ENCODE measurements at regions not wholly inside any gene's neighbourhood (a gene's known extent, or its start where the extent isn't known, plus 50 kb on each side); places are given as distances from the start of the nearest gene placed in this dataset.
"Not testable (repeated sequence)": the region's sequence is repeated elsewhere in the genome, so short reads cannot be mapped to it uniquely, and the experiment has no call there.

DNA sequence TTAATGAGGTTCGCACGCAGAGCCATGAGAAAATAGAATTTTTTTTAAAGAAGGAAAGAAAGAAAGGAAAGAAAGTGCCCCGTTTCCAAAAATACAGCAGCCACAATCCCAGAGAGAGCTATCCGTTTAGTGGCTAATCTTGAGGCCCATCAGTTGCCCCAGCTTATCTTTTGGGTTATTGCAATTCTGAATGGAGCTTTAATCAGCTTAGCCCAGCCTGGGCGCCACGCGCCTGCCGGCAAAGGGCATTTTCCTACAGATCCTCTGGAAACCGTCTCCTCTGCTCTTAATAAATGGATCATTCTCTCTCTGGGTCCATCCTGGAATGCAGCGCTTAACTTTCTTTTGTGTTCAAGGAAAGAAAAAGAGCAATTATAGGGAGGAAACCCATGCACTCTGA is 413.3 kb downstream of the MAFB start:
- H3K9me3 ChIP-seq (replicated peaks in 1 of 2; ENCODE audit: control insufficient read depth in 1 of 2, insufficient read depth in 1 of 2, low read length in 2 of 2): no peaks in the 10 kb centered on the region
- peaks cover 3 to 20% (median 6%) of the 10 kb centered on the region in 3 donors for H3K27me3 Mint-ChIP-seq (ENCODE audit: low read depth in 3 of 3)
- 92% methylated on average over 6 of the region's 10 CpGs for WGBS (ENCODE audit: insufficient coverage)

DNA sequence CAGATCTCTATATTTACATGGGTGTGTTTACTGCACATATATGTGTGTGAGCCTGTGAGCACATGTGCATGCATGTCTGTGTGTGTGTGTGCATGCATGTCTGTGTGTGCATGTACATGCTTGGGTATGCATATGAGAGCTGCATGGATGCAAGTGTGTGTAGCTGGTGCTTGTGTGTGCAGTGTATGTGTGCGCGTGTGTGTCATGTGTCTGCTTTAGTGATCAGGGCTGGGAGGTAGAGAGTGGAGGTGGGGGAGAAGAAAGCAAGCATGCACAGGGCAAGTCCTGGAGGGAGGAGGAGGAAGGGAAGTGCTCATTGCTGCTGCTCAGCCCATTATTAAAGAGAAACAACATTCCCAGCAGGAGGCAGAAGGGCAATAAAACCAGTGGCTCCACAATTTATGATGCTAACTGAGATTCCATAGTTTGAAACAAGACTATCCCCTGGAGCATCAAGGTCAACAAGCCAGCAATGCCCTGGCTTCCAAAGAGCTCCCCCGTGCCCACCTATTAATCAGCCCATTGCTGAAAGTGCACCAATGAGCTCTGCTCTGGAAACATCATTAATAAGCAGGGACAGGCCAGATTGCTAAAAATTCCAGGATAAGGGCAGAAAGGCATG is 414.0 kb downstream of the MAFB start:
- Histone ChIP-seq H3K27me3 (ENCODE audit: control insufficient read depth in 2 of 2, insufficient read depth in 2 of 2, low read length in 2 of 2) (peaks cover 2 to 7% of the 10 kb centered on the region in 2 donors), H2AFZ (ENCODE audit: insufficient read depth, low read depth, low read length, poor library complexity, severe bottlenecking) (no peak overlapping the region), H3K4me3 (replicated peaks in 1 of 3; ENCODE audit: low read depth in 2 of 3, low read length in 3 of 3) (no peak overlapping the region), H3K4me1 (ENCODE audit: control insufficient read depth in 1 of 2, insufficient read depth in 2 of 2, low read length in 2 of 2) (peaks cover 18% of the 10 kb centered on the region in 2 donors), H3K4me2 (replicated peaks; ENCODE audit: extremely low read depth, low read length, poor library complexity, severe bottlenecking) (no peak overlapping the region), H3K9me3 (replicated peaks in 1 of 2; ENCODE audit: control insufficient read depth in 1 of 2, insufficient read depth in 1 of 2, low read length in 2 of 2) (no peaks in the 10 kb centered on the region), H3K27ac (ENCODE audit: low read depth in 1 of 2, low read length in 2 of 2) (no peak overlapping the region), H3K9ac (ENCODE audit: insufficient read depth, low read length, poor library complexity, severe bottlenecking) (no peak overlapping the region), H3K79me2 (ENCODE audit: insufficient read depth, low read length) (no peaks in the 10 kb centered on the region), H3K36me3 (replicated peaks in 1 of 2; ENCODE audit: control insufficient read depth in 1 of 2, insufficient read depth in 2 of 2, low read length in 2 of 2) (no peaks in the 10 kb centered on the region), H4K20me1 (ENCODE audit: insufficient read depth, low read length) (no peaks in the 10 kb centered on the region)
- Mint-ChIP-seq H3K36me3 (no peaks in the 10 kb centered on the region), H3K27me3 (ENCODE audit: low read depth in 3 of 3) (peaks cover 4 to 18% (median 7%) of the 10 kb centered on the region in 3 donors), H3K9me3 (no peaks in the 10 kb centered on the region), H3K4me1 (peaks cover 21% of the 10 kb centered on the region), H3K4me3 (no peak overlapping the region), H3K27ac (no peak overlapping the region)
- intact Hi-C loops (cut with micrococcal nuclease): no loop called here
- TF ChIP-seq, protein P1, sequence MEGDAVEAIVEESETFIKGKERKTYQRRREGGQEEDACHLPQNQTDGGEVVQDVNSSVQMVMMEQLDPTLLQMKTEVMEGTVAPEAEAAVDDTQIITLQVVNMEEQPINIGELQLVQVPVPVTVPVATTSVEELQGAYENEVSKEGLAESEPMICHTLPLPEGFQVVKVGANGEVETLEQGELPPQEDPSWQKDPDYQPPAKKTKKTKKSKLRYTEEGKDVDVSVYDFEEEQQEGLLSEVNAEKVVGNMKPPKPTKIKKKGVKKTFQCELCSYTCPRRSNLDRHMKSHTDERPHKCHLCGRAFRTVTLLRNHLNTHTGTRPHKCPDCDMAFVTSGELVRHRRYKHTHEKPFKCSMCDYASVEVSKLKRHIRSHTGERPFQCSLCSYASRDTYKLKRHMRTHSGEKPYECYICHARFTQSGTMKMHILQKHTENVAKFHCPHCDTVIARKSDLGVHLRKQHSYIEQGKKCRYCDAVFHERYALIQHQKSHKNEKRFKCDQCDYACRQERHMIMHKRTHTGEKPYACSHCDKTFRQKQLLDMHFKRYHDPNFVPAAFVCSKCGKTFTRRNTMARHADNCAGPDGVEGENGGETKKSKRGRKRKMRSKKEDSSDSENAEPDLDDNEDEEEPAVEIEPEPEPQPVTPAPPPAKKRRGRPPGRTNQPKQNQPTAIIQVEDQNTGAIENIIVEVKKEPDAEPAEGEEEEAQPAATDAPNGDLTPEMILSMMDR (IDR thresholded peaks at IDR 0.05): no peak
- DNase-seq: no peak
- 80% methylated on average over 1 of the region's 3 CpGs for WGBS (ENCODE audit: insufficient coverage)

More for the DNA sequence above, 413.3 kb downstream of the MAFB start:
- H3K4me3 Mint-ChIP-seq: peak overlapping the region in 1 of 2 donors; percentile 11
- no peaks in the 10 kb centered on the region for H4K20me1 ChIP-seq (ENCODE audit: insufficient read depth, low read length)
- no peaks in the 10 kb centered on the region for H3K9me3 Mint-ChIP-seq
- H3K79me2 ChIP-seq (ENCODE audit: insufficient read depth, low read length): no peaks in the 10 kb centered on the region
- H3K4me3 ChIP-seq (replicated peaks in 1 of 3; ENCODE audit: low read depth in 2 of 3, low read length in 3 of 3): no peak overlapping the region
- H3K27me3 ChIP-seq (ENCODE audit: control insufficient read depth in 2 of 2, insufficient read depth in 2 of 2, low read length in 2 of 2): peaks cover 2 to 7% of the 10 kb centered on the region in 2 donors
- no peak overlapping the region for H3K27ac ChIP-seq (ENCODE audit: low read depth in 1 of 2, low read length in 2 of 2)
- H3K36me3 ChIP-seq (replicated peaks in 1 of 2; ENCODE audit: control insufficient read depth in 1 of 2, insufficient read depth in 2 of 2, low read length in 2 of 2): no peaks in the 10 kb centered on the region
- H3K4me2 ChIP-seq (replicated peaks; ENCODE audit: extremely low read depth, low read length, poor library complexity, severe bottlenecking): no peak overlapping the region
- no peak overlapping the region for H2AFZ ChIP-seq (ENCODE audit: insufficient read depth, low read depth, low read length, poor library complexity, severe bottlenecking)
- intact Hi-C loops (cut with micrococcal nuclease): no loop called here
- no peak overlapping the region for H3K9ac ChIP-seq (ENCODE audit: insufficient read depth, low read length, poor library complexity, severe bottlenecking)
- H3K4me1 ChIP-seq (ENCODE audit: control insufficient read depth in 1 of 2, insufficient read depth in 2 of 2, low read length in 2 of 2): peaks cover 18% of the 10 kb centered on the region in 2 donors
- TF ChIP-seq, protein P1 (IDR thresholded peaks at IDR 0.05): no peak
- H3K4me1 Mint-ChIP-seq: peaks cover 24% of the 10 kb centered on the region
- no peak for DNase-seq
- no peak overlapping the region for H3K27ac Mint-ChIP-seq
- H3K36me3 Mint-ChIP-seq: no peaks in the 10 kb centered on the region

DNA sequence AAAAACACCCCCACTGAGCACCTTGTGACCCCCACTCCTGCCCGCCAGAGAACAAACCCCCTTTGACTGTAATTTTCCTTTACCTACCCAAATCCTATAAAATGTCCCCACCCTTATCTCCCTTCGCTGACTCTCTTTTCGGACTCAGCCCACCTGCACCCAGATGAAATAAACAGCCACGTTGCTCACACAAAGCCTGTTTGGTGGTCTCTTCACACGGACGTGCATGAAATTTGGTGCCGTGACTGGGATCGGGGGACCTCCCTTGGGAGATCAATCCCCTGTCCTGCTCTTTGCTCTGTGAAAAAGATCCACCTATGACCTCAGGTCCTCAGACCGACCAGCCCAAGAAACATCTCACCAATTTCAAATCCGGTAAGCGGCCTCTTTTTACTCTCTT is 419.8 kb downstream of the MAFB start:
- H4K20me1 ChIP-seq (ENCODE audit: insufficient read depth, low read length); H3K9ac ChIP-seq (ENCODE audit: insufficient read depth, low read length, poor library complexity, severe bottlenecking); H3K4me3 Mint-ChIP-seq; H3K27me3 Mint-ChIP-seq (ENCODE audit: low read depth in 3 of 3); H3K36me3 ChIP-seq (replicated peaks in 1 of 2; ENCODE audit: control insufficient read depth in 1 of 2, insufficient read depth in 2 of 2, low read length in 2 of 2); intact Hi-C loops (cut with micrococcal nuclease); H3K27ac ChIP-seq (ENCODE audit: low read depth in 1 of 2, low read length in 2 of 2); H2AFZ ChIP-seq (ENCODE audit: insufficient read depth, low read depth, low read length, poor library complexity, severe bottlenecking); H3K9me3 Mint-ChIP-seq; H3K27me3 ChIP-seq (ENCODE audit: control insufficient read depth in 2 of 2, insufficient read depth in 2 of 2, low read length in 2 of 2); H3K4me3 ChIP-seq (replicated peaks in 1 of 3; ENCODE audit: low read depth in 2 of 3, low read length in 3 of 3); H3K4me2 ChIP-seq (replicated peaks; ENCODE audit: extremely low read depth, low read length, poor library complexity, severe bottlenecking); H3K79me2 ChIP-seq (ENCODE audit: insufficient read depth, low read length); H3K36me3 Mint-ChIP-seq; DNase-seq; H3K9me3 ChIP-seq (replicated peaks in 1 of 2; ENCODE audit: control insufficient read depth in 1 of 2, insufficient read depth in 1 of 2, low read length in 2 of 2): not testable (repeated sequence)
- peaks cover 7 to 12% of the 10 kb centered on the region in 2 donors for H3K4me1 ChIP-seq (ENCODE audit: control insufficient read depth in 1 of 2, insufficient read depth in 2 of 2, low read length in 2 of 2)
- Mint-ChIP-seq H3K4me1 (peaks cover 17% of the 10 kb centered on the region), H3K27ac (peak overlapping the region in 2 of 7 donors; percentile 27 to 38)
- no CpG with 5 or more reads among the region's 11 CpGs for WGBS (ENCODE audit: insufficient coverage)
